Astrocyte (in vitro differentiated cells and primary cell): ENCODE measurements at regions not wholly inside any gene's neighbourhood (a gene's known extent, or its start where the extent isn't known, plus 50 kb on each side); places are given as distances from the start of the nearest gene placed in this dataset.

Experiments
- DNase-seq: peaks from one replicate; pipeline ENCODE4 v3.0.0-alpha.2; 2010; ENCODE audit warnings: low read depth
- FAIRE-seq: peaks from 2 replicates; lab custom pipeline; 2011; peaks lifted over from hg19 to GRCh38; lab: Jason Lieb, UNC
- H2AFZ ChIP-seq: 2 replicates; pipeline ENCODE4 v1.6.0; 2012; ENCODE audit warnings: low read depth, low read length, inconsistent platforms
- H3K27ac ChIP-seq: 2 replicates; pipeline ENCODE4 v1.5.1; 2011; ENCODE audit warnings: low read depth, low read length, inconsistent platforms
- H3K27me3 ChIP-seq: 2 replicates; pipeline ENCODE4 v1.6.0; 2011; ENCODE audit warnings: low read length, inconsistent platforms; ENCODE audit not compliant: insufficient read depth
- H3K36me3 ChIP-seq: 2 replicates; pipeline ENCODE4 v1.5.1; 2011; ENCODE audit warnings: low read length, inconsistent platforms; ENCODE audit not compliant: insufficient read depth
- H3K4me1 ChIP-seq: 2 replicates; pipeline ENCODE4 v1.5.1; 2011; ENCODE audit warnings: low read length, inconsistent platforms; ENCODE audit not compliant: insufficient read depth
- H3K4me2 ChIP-seq: 2 replicates; pipeline ENCODE4 v1.6.0; 2012; ENCODE audit warnings: low read length, inconsistent platforms
- H3K4me3 ChIP-seq: 2 replicates; pipeline ENCODE4 v1.5.1; 2011; ENCODE audit warnings: low read depth, mild to moderate bottlenecking, low read length, inconsistent platforms; ENCODE audit not compliant: insufficient read depth
- H3K79me2 ChIP-seq: 2 replicates; pipeline ENCODE4 v1.6.0; 2012; ENCODE audit warnings: mild to moderate bottlenecking, low read length, inconsistent platforms; ENCODE audit not compliant: insufficient read depth
- H3K9ac ChIP-seq: 2 replicates; pipeline ENCODE4 v1.6.0; 2012; ENCODE audit warnings: mild to moderate bottlenecking, low read length, inconsistent platforms
- H3K9me3 ChIP-seq: 2 replicates; pipeline ENCODE4 v1.5.1; 2012; ENCODE audit warnings: low read depth, mild to moderate bottlenecking, low read length, inconsistent platforms; ENCODE audit not compliant: insufficient read depth
- H4K20me1 ChIP-seq: 2 replicates; pipeline ENCODE4 v1.6.0; 2012; ENCODE audit warnings: low read length, inconsistent platforms; ENCODE audit not compliant: insufficient read depth
- H3K27ac Mint-ChIP-seq: one replicate; pipeline ENCODE4 v1.8.0; 2021; ENCODE audit warnings: mild to moderate bottlenecking, mixed read lengths; ENCODE audit not compliant: unreplicated experiment
- H3K27me3 Mint-ChIP-seq: one replicate; pipeline ENCODE4 v1.8.0; 2021; ENCODE audit warnings: low read depth, mixed read lengths; ENCODE audit not compliant: unreplicated experiment
- H3K36me3 Mint-ChIP-seq: one replicate; pipeline ENCODE4 v1.8.0; 2021; ENCODE audit warnings: low read depth, mixed read lengths; ENCODE audit not compliant: unreplicated experiment
- H3K4me1 Mint-ChIP-seq: one replicate; pipeline ENCODE4 v1.8.0; 2021; ENCODE audit warnings: low read depth, mixed read lengths; ENCODE audit not compliant: unreplicated experiment
- H3K4me3 Mint-ChIP-seq: one replicate; pipeline ENCODE4 v1.8.0; 2021; ENCODE audit warnings: mild to moderate bottlenecking, moderate library complexity, mixed read lengths; ENCODE audit not compliant: unreplicated experiment
- H3K9me3 Mint-ChIP-seq: one replicate; pipeline ENCODE4 v1.8.0; 2021; ENCODE audit warnings: mild to moderate bottlenecking, mixed read lengths; ENCODE audit not compliant: unreplicated experiment
- EZH2 ChIP-seq: IDR thresholded peaks from 2 replicates; pipeline ENCODE4 v1.6.1; 2012; ENCODE audit warnings: mild to moderate bottlenecking, low read length, inconsistent platforms; ENCODE audit not compliant: insufficient read depth
- TF ChIP-seq, protein P1 (sequence below): IDR thresholded peaks from 2 replicates; pipeline ENCODE4 v1.5.1; 2011; ENCODE audit warnings: low read depth, mild to moderate bottlenecking, inconsistent platforms, low read length, moderate library complexity; ENCODE audit not compliant: insufficient read depth

DNA sequence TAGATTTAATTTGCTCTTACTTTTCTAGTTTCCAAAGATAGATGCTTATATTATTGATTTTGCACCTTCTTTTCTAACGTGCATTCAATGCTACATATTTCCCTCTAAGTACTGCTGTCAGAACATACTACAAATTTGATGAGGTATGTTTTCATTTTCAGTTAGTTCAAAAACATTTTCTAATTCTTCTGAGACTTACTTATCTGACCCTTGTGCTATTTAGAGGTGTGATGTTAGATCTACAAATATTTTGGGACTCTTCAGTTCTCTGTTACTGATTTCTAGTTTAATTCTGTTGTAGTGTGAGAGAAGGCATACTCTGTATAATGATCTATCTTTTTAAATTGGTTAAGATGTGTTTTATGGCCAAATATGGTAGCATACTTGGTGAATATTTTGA is 97.8 kb upstream of the TMEM168 start:
- Histone ChIP-seq H2AFZ (no peak overlapping the region), H3K27ac (no peak overlapping the region), H3K79me2 (no peaks in the 10 kb centered on the region), H3K4me3 (no peak overlapping the region), H3K9me3 (no peaks in the 10 kb centered on the region), H4K20me1 (peaks cover 7% of the 10 kb centered on the region), H3K36me3 (peaks cover under 1% of the 10 kb centered on the region), H3K4me2 (no peak overlapping the region), H3K4me1 (no peaks in the 10 kb centered on the region), H3K27me3 (no peaks in the 10 kb centered on the region), H3K9ac (no peak overlapping the region)
- Mint-ChIP-seq H3K27me3 (no peaks in the 10 kb centered on the region), H3K4me3 (no peak overlapping the region), H3K27ac (no peak overlapping the region), H3K4me1 (peaks cover 10% of the 10 kb centered on the region), H3K9me3 (no peaks in the 10 kb centered on the region), H3K36me3 (peaks cover 8% of the 10 kb centered on the region)
- DNase-seq = no peak
- TF ChIP-seq EZH2 = no peak
- TF ChIP-seq, protein P1, sequence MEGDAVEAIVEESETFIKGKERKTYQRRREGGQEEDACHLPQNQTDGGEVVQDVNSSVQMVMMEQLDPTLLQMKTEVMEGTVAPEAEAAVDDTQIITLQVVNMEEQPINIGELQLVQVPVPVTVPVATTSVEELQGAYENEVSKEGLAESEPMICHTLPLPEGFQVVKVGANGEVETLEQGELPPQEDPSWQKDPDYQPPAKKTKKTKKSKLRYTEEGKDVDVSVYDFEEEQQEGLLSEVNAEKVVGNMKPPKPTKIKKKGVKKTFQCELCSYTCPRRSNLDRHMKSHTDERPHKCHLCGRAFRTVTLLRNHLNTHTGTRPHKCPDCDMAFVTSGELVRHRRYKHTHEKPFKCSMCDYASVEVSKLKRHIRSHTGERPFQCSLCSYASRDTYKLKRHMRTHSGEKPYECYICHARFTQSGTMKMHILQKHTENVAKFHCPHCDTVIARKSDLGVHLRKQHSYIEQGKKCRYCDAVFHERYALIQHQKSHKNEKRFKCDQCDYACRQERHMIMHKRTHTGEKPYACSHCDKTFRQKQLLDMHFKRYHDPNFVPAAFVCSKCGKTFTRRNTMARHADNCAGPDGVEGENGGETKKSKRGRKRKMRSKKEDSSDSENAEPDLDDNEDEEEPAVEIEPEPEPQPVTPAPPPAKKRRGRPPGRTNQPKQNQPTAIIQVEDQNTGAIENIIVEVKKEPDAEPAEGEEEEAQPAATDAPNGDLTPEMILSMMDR = no peak
- FAIRE-seq = no peak

DNA sequence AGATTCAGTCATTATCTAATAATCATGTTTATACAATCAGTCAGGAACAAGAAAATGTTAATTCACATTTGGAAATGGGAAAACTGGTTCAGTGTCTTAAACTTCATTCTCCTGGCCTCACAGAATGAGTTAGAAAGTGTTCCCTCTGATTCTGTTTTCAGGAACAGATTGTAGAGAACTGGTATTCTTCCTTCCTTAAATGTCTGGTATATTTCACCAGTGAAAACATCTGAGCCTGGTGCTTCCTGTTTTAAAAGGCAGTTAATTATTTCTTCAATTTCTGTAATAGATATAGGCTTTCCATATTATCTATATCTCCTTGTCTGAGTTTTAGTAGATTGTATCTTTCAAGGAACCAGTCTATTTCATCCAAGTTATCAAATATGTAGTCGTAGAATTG is 97.1 kb upstream of the TMEM168 start:
- no peak overlapping the region for H3K9ac ChIP-seq
- no peak overlapping the region for H3K4me3 ChIP-seq
- H3K36me3 ChIP-seq = no peaks in the 10 kb centered on the region
- TF ChIP-seq EZH2 = no peak
- TF ChIP-seq, protein P1 = no peak
- H3K27ac Mint-ChIP-seq = no peak overlapping the region
- peaks cover 7% of the 10 kb centered on the region for H4K20me1 ChIP-seq
- H3K4me3 Mint-ChIP-seq = no peak overlapping the region
- FAIRE-seq = no peak
- H3K27me3 Mint-ChIP-seq = no peaks in the 10 kb centered on the region
- H3K9me3 ChIP-seq = no peaks in the 10 kb centered on the region
- no peak for DNase-seq
- H3K4me2 ChIP-seq = no peak overlapping the region
- H3K4me1 ChIP-seq = no peaks in the 10 kb centered on the region
- no peak overlapping the region for H2AFZ ChIP-seq
- no peak overlapping the region for H3K27ac ChIP-seq
- H3K4me1 Mint-ChIP-seq = peaks cover 10% of the 10 kb centered on the region
- no peaks in the 10 kb centered on the region for H3K79me2 ChIP-seq
- peaks cover 8% of the 10 kb centered on the region for H3K36me3 Mint-ChIP-seq
- no peaks in the 10 kb centered on the region for H3K9me3 Mint-ChIP-seq
- H3K27me3 ChIP-seq = no peaks in the 10 kb centered on the region

DNA sequence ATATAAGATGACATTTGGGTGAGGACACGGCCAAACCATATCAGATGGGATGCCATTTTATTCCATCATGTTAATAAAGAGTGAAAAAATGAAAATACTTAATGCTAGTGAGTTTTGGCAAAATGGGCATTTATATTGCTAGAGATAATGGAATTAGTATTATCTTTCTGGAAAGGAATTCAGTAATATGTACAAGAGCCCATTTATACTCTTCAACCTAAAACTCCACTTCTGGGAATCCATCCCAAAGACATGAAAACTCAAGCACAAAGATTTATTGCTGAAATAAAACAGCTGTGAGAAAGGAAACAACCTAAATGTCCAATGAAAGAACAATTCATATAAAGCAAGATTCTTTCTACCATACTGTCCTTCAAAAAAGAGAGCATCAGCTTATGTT is 96.0 kb upstream of the TMEM168 start:
- no peak overlapping the region for H3K9ac ChIP-seq
- H3K79me2 ChIP-seq = no peaks in the 10 kb centered on the region
- no peak for TF ChIP-seq EZH2
- TF ChIP-seq, protein P1 = no peak
- no peaks in the 10 kb centered on the region for H3K9me3 ChIP-seq
- H3K4me3 ChIP-seq = no peak overlapping the region
- Mint-ChIP-seq H3K4me3 (no peak overlapping the region), H3K27ac (no peak overlapping the region), H3K27me3 (no peaks in the 10 kb centered on the region), H3K36me3 (peaks cover 12% of the 10 kb centered on the region), H3K4me1 (peaks cover 10% of the 10 kb centered on the region), H3K9me3 (no peaks in the 10 kb centered on the region)
- no peak overlapping the region for H3K27ac ChIP-seq
- H4K20me1 ChIP-seq = peaks cover 7% of the 10 kb centered on the region
- H3K27me3 ChIP-seq = no peaks in the 10 kb centered on the region
- no peak overlapping the region for H3K4me2 ChIP-seq
- DNase-seq (no peak), FAIRE-seq (no peak)
- no peaks in the 10 kb centered on the region for H3K4me1 ChIP-seq
- no peaks in the 10 kb centered on the region for H3K36me3 ChIP-seq
- no peak overlapping the region for H2AFZ ChIP-seq
